Midbrain (tissue), 1 donor: ENCODE measurements at regions not wholly inside any gene's neighbourhood (a gene's known extent, or its start where the extent isn't known, plus 50 kb on each side); places are given as distances from the start of the nearest gene placed in this dataset.
"Not testable (repeated sequence)": the region's sequence is repeated elsewhere in the genome, so short reads cannot be mapped to it uniquely, and the experiment has no call there.

Experiments used
- DNase-seq: peaks from one replicate; lab custom pipeline; 2025; lab: John Stamatoyannopoulos, UW

GRCh38 chr13:65500481-65500880 lies 1729.7 kb downstream of the PCDH9 start:
- no peak for DNase-seq

- no peak for DNase-seq
Measured at GRCh38 chr13:65499256-65499655, 1730.9 kb downstream of the PCDH9 start.

- DNase-seq, result no peak
Measured at GRCh38 chr13:65497265-65497664, 1732.9 kb downstream of the PCDH9 start.

GRCh38 chr13:65490725-65491124 lies 1739.4 kb downstream of the PCDH9 start:
- DNase-seq, result not testable (repeated sequence)

GRCh38 chr13:65488606-65489005 lies 1741.5 kb downstream of the PCDH9 start:
- no peak for DNase-seq

- no peak for DNase-seq
Measured at GRCh38 chr13:65479692-65480091, 1750.4 kb downstream of the PCDH9 start.

GRCh38 chr13:65473196-65473595 lies 1756.9 kb downstream of the PCDH9 start:
- no peak for DNase-seq

- no peak for DNase-seq
Measured at GRCh38 chr13:65472336-65472735, 1757.8 kb downstream of the PCDH9 start.

- DNase-seq, result no peak
Measured at GRCh38 chr13:65470781-65471180, 1759.4 kb downstream of the PCDH9 start.

- no peak for DNase-seq
Measured at GRCh38 chr13:65468628-65469027, 1761.5 kb downstream of the PCDH9 start.

- no peak for DNase-seq
Measured at GRCh38 chr13:65461590-65461989, 1768.5 kb downstream of the PCDH9 start.

- DNase-seq, result no peak
Measured at GRCh38 chr13:65460136-65460535, 1770.0 kb downstream of the PCDH9 start.

GRCh38 chr13:65456150-65456912 lies 1773.8 kb downstream of the PCDH9 start:
- no peak for DNase-seq

GRCh38 chr13:65454403-65454802 lies 1775.7 kb downstream of the PCDH9 start:
- no peak for DNase-seq

GRCh38 chr13:65453982-65454381 lies 1776.2 kb downstream of the PCDH9 start:
- DNase-seq, result no peak

GRCh38 chr13:65445340-65445739 lies 1784.8 kb downstream of the PCDH9 start:
- no peak for DNase-seq

GRCh38 chr13:65435590-65435989 lies 1794.5 kb downstream of the PCDH9 start:
- DNase-seq, result no peak

- DNase-seq, result no peak
Measured at GRCh38 chr13:65417953-65418352, 1812.2 kb downstream of the PCDH9 start.

- DNase-seq, result no peak
Measured at GRCh38 chr13:65416784-65417183, 1813.4 kb downstream of the PCDH9 start.

GRCh38 chr13:65414187-65414586 lies 1815.9 kb downstream of the PCDH9 start:
- DNase-seq, result no peak

GRCh38 chr13:65411521-65411920 lies 1818.6 kb downstream of the PCDH9 start:
- DNase-seq, result no peak

- no peak for DNase-seq
Measured at GRCh38 chr13:65410791-65411190, 1819.3 kb downstream of the PCDH9 start.

- no peak for DNase-seq
Measured at GRCh38 chr13:65401315-65401714, 1828.8 kb downstream of the PCDH9 start.

GRCh38 chr13:65400702-65401101 lies 1829.4 kb downstream of the PCDH9 start:
- no peak for DNase-seq
